ENCODE measurements at regions not wholly inside any gene's neighbourhood (a gene's known extent, or its start where the extent isn't known, plus 50 kb on each side); places are given as distances from the start of the nearest gene placed in this dataset.
"Not testable (repeated sequence)": the region's sequence is repeated elsewhere in the genome, so short reads cannot be mapped to it uniquely, and the experiment has no call there.

GRCh38 chr3:43236008-43236407 lies 50.3 kb upstream of the SNRK start:
- no peak for DNase-seq

GRCh38 chr3:43233062-43233461 lies 53.3 kb upstream of the SNRK start:
- no peak for DNase-seq

- no peak for DNase-seq
Observed at GRCh38 chr3:43231276-43232000, 54.9 kb upstream of the SNRK start.

DNA sequence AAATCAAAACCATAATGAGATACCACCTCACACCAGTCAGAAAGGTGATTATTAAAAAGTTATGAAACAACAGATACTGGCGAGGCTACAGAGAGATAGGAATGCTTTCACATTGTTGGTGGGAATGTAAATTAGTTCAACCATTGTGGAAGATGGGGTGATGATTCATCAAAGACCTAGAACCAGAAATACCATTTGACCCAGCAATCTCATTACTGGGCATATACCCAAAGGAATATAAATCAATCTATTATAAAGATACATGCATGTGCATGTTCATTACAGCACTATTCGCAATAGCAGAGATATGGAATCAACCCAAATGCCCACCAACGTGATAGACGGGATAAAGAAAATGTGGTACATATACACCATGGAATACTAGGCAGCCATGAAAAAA lies 56.5 kb upstream of the SNRK start:
- DNase-seq = not testable (repeated sequence)

GRCh38 chr3:43227685-43228084 lies 58.7 kb upstream of the SNRK start:
- not testable (repeated sequence) for DNase-seq

- DNase-seq = no peak
Observed at GRCh38 chr3:43224405-43225073, 61.8 kb upstream of the SNRK start.

DNA sequence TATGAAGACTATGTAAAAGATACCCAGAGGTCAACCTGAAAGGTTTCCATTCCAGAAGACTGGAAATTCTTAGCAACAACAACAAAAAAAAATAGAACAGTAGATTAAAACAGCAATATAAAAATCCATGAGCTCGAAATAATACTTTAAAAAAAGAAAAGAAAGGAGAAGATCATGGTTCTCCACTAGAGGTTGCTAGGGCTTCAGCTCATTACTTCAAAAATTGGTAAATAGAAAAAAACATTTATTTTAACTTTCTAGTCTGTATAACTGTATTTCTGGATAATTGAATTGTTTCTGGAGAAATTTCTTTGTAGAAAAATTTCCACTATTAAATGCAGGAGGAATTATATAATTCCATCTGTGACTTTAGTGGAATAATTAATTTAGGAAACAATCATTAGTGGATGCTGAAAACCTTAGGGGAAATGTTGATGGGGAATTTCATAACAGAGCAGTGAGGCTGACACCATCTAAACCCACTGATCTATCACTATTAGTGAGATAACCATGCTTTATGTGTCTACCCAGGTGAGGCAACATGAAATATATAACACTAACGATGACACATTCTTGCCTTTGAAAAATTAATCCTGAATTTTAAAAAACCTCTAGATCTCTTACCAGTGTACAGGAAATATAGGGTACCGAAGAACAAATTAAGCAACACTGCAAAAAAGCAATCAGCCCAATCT lies 62.5 kb upstream of the SNRK start:
- no peak for DNase-seq

GRCh38 chr3:43222590-43222989 lies 63.8 kb upstream of the SNRK start:
- DNase-seq = no peak

DNA sequence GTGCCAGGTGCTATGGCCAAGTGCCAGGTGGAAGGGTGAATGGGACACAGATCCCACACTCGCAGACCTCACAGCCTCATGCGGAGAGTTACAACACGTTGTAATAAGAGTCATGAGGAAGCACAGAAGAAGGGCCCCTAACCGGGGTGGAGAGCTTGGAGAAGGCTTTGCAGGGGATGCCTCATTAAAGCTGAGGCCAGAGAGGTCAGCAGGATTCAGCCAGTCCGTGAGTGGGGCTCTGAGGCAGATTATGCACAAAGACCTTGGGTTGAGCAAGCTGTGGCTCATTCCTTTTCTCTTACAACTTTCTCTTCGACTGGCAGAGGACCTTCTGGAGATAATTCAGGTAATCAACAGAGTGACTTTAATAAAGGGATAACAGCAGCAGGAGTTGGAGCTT lies 65.3 kb upstream of the SNRK start:
- no peak for DNase-seq

DNA sequence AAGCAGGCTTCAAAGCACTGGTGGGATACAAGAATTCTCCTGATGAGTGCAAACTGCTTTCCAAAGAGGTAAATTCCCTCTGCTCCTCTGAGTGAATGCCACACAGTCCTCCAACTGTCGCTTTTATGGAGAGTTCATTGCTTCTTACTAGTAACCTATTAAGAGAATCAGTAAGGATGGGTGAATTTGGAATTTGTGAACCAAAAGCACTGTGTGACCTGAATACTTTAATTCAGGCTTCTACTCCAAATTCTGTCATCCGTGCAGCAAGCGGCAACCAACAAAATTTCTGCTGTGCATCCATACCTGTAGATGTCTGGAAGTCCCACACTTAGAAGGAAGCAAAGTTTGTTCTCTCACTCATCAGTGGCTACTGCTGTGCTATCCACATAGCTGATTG lies 66.7 kb upstream of the SNRK start:
- no peak for DNase-seq

DNA sequence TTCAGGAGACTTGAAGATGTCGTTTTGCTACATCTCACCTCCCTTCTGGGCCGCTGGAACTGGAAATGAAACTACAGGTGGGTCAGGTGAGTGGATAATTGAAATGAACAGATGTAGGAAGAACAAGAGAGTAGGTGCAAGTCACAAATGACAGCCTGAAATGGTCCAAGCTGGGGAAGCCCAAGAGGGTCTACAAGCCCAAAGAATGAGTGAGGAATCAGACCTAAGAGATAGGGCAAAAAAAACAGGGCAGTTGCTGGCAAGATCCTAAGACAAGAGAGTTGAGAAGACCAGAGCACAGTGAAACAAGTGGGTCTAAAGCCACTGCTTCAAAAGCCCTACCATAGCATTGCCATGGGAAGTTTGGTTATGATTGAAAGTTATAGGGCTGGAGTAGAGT lies 67.4 kb upstream of the SNRK start:
- no peak for DNase-seq

GRCh38 chr3:43218156-43218555 lies 68.2 kb upstream of the SNRK start:
- DNase-seq = no peak

DNA sequence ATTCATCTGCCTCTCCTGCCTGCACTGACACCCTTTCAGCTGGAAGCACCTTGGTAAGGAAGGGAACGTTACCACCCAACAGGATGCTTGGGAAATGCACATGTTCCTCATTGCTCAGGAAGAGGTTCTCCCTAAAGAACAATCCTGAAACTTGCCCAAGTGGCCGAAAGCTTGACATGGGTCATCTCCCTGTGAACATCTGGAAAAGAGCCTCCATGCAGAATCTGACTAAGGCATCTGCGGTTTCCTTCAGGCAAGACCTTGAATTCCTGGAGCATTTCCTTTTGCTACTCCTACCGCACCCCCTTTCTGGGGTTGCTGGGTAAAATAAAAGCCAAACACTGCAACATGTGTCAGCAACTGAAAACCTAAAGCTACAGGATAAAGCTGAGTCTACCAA lies 68.7 kb upstream of the SNRK start:
- DNase-seq = no peak

- DNase-seq = no peak
Observed at GRCh38 chr3:43217206-43217605, 69.1 kb upstream of the SNRK start.

DNA sequence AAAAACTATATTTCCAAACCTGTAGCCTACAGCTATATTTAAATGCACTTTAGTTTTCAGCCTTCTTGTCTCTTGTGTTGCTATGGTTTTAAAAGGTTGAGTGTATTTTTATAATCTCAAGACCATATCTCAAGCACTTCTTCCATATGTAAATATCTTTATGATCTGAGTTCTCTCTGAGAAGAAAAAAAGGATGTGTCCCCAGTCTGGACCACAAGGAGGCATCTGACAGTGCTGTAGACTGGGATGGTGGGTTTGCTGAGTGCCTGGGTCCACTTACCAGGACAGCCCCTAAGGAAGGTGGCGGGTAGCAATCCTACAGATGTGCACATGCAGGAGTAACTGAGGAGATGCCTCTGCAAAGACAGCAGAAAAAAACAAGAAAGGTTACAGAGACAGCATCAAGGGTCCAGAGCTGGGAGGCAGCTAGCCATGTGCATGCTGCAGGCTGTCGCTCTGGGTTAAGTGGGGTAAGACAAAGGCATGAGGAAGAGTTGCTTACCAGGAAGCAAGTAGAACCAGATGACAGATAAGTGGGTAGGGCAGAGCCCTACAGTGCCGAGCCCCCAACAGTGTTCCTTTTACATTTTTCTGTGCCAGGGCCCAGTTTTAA lies 70.6 kb upstream of the SNRK start:
- DNase-seq = no peak

DNA sequence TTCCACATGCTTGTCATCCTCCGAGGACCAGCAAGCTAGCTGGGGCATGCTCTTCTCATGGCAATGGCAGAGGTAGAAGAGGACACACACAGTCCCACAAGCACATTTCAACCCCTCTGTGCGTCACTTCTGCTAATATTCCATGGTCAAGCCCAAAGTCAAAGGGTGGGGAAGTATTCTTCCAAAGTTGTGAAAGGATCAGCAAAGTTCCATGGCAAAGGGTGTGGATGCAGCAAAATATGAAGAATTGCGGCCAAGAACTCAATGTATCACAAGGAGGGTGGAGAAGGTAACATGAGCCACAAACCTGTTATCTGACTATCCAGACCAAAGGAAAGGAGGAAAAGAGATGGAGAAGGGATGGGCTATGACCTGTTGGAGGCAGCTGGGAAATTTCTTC lies 71.2 kb upstream of the SNRK start:
- no peak for DNase-seq

GRCh38 chr3:43214616-43215015 lies 71.7 kb upstream of the SNRK start:
- DNase-seq = no peak

- no peak for DNase-seq
Observed at GRCh38 chr3:43213631-43214030, 72.7 kb upstream of the SNRK start.

DNA sequence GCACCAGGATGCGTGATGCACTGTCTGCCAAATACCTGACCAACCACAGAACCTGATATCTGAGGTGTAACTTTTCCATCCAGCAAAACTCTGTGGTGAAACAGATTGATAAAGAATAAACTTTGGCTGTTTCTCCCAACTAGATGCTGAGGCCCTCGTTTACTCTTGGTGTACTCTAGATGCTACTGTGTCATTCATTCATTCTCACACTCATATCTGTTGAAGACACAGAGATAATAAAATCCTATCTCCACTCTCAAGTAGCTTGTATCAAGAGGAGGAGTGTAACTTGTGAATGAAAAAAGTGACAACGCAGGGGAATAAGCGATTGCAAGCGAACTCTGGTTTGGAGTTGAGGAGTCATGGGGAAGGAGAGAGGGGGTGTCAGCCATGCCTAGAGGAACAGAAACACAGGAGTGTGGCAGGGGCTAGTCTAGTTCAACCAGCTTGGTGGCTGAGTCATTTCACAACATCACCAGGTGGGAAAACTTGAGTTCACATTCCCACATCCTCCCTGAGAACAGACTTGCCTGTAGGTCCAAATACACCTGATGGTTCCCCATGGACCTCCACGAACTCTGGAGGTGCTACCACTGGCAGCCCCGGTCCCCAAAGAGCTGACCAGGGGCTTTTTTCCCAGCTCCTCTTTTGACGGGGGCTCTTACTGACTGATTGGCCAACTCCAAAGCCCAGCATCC lies 73.3 kb upstream of the SNRK start:
- DNase-seq = no peak

- no peak for DNase-seq
Observed at GRCh38 chr3:43211681-43212080, 74.7 kb upstream of the SNRK start.

DNA sequence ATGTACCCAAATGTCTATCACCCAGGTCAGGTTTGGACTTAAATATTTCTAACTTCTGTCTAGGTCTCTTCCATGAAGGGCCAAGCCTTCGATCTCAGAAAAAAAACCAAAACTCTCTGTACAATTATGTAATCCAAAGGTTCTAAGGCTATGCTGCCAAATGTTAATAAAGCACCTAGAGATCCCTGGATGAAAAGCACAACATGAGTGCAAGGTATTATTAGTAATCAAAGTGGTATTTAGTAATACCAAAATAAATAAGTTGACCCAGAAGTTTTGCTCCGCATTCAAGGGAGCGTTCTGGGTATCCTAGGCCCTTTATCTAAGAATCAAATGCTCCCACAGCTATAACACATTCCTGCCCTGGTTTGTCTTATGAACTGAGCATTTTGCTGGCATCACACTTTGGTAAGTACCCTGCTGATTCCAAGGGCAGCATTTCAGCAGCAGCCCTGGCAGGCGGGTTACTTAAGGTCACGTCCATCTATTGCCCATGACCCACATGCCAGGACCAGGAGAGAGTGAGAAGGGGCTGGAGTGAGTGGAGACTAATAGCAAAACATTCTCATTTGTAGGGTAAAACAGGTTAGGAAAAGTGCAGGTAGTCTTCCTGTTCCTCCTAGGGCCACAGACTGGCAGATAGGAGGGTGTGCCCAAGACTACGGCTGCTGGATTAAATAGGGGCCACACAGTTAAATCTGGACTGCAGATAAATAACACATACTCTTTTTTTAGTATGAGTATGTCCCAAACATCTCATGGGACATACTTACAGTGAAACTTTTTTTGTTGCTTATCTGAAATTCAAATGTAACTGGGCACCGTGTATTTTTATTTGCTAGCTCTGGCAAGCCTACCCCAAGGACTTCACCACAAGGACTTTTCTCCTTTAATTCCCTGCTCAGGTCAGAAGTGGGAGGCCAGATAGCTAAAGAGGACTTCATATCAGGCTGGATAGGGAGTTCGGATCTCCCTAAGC lies 76.0 kb upstream of the SNRK start:
- DNase-seq = no peak

DNA sequence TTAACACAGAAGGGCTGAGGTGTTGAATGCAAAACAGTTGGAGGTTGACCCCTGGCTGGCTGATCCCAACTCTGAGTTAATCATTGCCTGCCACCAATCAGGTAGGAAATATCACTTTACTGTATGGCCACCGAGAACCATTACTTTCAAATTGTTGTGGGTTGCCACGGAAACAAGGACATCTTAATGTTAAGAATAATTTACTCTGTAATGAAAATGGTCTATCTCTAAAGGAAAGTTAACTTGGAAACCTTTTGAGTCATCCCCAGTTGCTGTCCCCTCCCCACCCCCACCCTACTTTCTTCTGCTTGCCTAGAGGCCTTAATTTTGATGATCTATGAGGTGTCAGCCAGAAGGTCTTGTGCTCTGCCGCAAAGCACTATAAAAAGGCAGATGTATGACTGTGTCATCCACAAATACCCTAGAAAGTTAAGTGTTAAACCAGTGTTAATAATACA lies 78.7 kb upstream of the SNRK start:
- DNase-seq = no peak
